ENCODE measurements at regions not wholly inside any gene's neighbourhood (a gene's known extent, or its start where the extent isn't known, plus 50 kb on each side); places are given as distances from the start of the nearest gene placed in this dataset.

GRCh38 chr13:63344711-63345110 lies 1929.1 kb upstream of the PCDH20 start:
- TF ChIP-seq CTCF (IDR thresholded peaks at IDR 0.05): no peak
- no peak for TF ChIP-seq POLR2A (IDR thresholded peaks at IDR 0.05)
